HG02759 (cell line): ENCODE measurements at regions not wholly inside any gene's neighbourhood (a gene's known extent, or its start where the extent isn't known, plus 50 kb on each side); places are given as distances from the start of the nearest gene placed in this dataset.

Source experiments
- ATAC-seq: cut with Tn5 transposase; IDR thresholded peaks from one replicate; pipeline ENCODE4 v1.9.1; 2021; ENCODE audit warnings: mild to moderate bottlenecking, moderate library complexity; ENCODE audit not compliant: unreplicated experiment

GRCh38 chr15:38692789-38693062 is 128.1 kb upstream of the RASGRP1 start:
- ATAC-seq: no peak

GRCh38 chr15:38695249-38696108 is 130.9 kb upstream of the RASGRP1 start:
- ATAC-seq: no peak

DNA sequence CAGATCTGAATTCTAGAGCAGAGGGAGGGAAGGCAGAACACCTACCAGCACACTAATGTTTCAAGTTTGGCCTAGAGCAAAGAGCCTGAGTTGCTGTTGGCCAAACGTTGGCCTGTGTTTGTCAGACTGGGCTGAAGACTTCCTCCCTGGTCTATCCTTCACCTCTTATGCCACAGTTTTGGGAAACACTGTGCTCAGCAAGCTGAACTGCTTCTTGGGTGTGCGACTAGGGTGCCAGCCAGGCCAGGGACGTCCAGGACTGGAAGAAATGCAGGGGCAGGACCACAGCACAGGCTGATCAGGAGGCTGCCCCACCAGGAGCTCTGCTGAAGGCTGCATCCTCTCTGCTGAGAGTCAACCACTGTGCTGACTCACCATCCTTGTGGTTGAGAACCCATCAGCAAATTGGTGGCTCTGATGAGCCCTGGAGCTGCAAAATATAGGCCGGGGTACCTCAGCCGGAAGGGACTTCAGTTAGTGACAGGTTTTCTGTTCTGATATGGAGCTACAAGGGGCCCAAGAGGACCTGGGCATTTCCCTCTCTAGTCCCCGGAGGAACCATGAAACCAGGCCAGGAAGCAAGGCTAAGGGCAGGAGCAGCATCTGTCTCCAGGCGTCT is 131.6 kb upstream of the RASGRP1 start:
- peak; percentile 72 for ATAC-seq

GRCh38 chr15:38696790-38697495 is 132.3 kb upstream of the RASGRP1 start:
- ATAC-seq: no peak

DNA sequence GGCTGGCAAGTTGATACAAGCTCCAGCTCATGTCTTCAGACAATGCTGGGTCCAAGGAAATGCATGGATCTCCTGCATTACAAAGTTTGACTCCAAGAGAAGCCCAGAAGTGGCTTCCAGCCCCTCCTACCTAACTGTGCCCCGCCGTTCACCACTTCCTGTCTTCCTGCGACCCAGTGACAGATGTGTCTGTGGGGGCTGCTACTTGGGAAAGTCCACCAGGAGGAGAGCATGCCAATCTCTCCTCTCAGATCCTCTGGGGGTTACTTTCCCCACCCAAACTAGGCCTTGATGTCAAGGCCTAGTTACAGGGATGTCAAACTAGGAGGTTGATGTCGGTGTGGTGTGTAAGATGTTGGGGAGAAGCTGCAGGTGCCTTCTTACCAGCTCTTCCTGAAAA is 133.6 kb upstream of the RASGRP1 start:
- no peak for ATAC-seq

GRCh38 chr15:38699633-38700230 is 135.1 kb upstream of the RASGRP1 start:
- ATAC-seq: peak; percentile 48

DNA sequence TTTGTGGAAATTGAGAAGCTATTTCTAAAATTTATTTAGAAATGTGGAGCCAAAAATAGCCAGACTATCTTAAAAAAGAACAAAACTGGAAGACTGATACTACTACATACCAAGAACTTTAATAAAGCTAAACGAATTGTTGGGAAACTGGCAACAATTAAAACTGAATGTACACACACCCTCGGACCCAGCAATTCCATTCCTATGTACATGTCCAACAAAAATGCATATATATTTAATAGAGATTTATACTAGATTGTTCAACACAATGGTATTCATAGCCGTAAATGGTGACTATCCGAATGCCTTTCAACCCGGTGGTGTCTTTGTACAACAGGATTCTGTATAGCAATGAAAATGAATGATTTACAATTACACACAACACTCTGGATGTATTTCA is 136.5 kb upstream of the RASGRP1 start:
- no peak for ATAC-seq

- no peak for ATAC-seq
These were observed 137.7 kb upstream of the RASGRP1 start for GRCh38 chr15:38702178-38702912.

DNA sequence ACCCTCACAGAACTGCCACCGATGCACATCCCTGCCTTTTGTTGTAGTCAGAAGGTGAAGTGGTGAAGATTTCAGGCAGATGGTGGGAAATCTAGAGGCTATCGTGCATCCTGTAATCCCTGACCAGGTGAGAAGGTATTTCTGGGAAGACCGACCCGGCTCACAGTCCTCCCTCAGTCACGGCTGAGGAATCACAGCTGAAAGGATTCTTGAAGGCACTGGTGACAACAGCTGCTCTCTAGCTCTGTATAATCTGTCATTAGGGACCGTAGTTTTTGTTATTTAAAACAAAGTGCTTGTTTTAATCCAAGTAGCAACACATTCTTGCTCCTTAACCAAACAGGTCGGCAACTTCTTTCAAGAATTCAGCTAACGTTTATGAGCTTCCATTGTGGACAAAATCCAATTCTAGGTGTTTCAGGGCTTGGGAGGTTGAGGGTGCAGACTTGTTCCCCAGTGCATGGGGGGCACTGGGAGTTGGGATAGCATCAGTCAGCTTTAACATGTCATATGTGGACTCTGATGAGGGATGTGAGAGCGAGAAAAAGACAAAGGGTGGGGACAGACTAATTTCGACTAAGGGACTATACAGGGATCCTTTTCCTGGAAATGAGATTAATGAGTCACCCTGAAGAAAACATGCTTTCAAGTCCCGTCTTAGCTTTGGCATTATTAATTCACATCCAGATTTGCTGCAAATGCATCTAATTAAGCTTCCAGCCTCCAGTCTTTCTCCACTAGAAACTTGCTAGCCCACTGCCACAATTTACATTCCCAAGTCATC is 141.0 kb upstream of the RASGRP1 start:
- ATAC-seq: no peak

DNA sequence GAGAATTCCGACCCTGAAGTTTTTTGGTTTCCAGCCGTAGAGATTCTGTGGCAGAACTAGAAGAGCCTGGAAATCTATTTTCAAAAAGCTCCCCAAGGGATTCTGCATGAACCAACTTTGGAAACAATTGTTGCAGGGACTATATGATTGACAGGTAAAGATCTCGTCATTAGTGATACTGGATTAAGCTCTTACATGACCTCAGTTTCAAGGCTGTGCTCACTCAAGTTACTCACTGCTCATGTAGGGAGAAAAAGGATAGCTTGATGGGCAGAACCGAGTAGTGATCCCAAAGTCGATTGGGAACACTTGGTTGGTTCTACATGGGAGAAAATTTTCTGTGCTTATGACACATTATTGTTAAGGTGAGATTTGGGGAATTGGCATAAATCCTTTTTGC is 142.3 kb upstream of the RASGRP1 start:
- no peak for ATAC-seq

GRCh38 chr15:38707802-38708671 is 143.4 kb upstream of the RASGRP1 start:
- ATAC-seq: peak; percentile 94

GRCh38 chr15:38708672-38709180 is 144.1 kb upstream of the RASGRP1 start:
- ATAC-seq: no peak

DNA sequence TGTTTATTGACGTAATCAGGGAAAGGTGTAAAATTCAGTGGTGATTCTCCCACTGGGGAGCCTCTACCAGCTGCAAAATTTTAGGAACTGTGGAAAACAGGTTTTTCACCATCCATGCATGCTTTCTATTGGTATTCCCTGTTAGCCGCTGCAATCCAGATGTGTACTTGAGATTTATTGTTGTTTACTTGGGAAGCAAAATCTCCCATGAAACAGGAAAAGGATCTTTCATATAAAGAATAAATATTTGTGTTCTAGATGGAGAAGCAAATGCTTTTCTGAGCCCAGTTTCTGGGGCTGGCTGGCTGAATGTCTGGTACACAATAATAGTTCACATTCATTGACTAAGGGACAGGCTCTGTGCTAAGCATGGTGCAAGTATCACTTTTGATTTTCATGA is 144.6 kb upstream of the RASGRP1 start:
- no peak for ATAC-seq

- no peak for ATAC-seq
These were observed 149.9 kb upstream of the RASGRP1 start for GRCh38 chr15:38714309-38715072.

GRCh38 chr15:38720893-38721567 is 156.4 kb upstream of the RASGRP1 start:
- no peak for ATAC-seq

- no peak for ATAC-seq
These were observed 156.9 kb upstream of the RASGRP1 start for GRCh38 chr15:38721568-38721945.

DNA sequence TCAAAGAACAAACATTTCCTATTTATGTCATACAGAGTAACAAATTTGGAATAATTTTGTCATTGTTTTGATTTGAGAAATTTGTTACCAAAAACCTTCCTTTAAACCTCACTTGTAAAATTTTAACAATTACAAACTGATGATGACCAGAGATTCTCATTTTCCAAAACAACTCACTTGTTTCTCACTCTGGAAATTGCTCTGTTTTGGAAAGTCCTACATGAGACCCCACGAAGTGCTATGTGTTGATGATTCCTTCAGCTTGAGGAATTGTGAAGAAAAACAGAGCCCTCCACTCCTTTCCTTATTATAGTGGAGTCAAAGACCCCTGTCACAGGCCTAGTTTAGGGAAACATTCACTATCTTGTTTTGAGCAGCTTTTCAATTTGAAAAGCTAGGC is 157.6 kb upstream of the RASGRP1 start:
- ATAC-seq: no peak

GRCh38 chr15:38724827-38725226 is 160.2 kb upstream of the RASGRP1 start:
- no peak for ATAC-seq
